ENCODE measurements at regions not wholly inside any gene's neighbourhood (a gene's known extent, or its start where the extent isn't known, plus 50 kb on each side); places are given as distances from the start of the nearest gene placed in this dataset.

DNA sequence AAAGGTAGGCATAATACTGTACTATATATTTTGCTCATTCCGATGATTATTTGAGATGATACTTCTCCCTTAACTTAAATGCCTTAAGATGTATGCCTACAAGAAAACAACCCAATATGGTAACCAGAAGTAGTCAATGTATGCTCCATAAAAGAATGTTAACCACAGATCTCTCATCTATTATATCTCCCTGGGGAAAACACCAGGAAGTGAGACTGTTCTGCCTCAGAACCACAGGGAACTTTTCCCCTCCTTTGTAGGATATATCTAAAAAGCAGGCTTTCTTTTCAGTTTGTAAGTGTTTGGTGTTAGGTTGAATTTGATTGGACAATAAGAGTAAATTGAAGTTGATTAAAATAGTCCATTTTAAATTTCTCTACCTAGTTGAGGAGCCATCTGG is 1160.5 kb upstream of the NXPH2 start:
- DNase-seq: no peak

DNA sequence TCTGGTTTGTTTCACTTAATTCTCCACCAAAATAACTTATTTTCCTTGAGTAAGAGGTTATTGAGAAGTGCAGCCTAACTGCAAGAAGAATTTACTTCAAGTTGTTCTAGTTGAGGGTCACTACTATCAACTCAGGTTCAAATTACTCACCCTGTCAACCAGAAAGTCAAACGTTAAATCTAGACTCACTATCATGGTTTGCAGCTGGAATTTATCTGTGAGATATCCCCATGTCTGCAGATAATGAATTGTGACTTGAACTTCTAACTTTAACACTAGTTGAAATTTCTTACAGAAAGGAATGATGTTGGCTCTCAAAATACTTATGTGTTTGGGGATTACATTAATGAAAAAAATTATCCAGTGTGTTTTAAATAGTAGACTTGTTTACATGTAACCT is 1145.7 kb upstream of the NXPH2 start:
- no peak for DNase-seq

DNA sequence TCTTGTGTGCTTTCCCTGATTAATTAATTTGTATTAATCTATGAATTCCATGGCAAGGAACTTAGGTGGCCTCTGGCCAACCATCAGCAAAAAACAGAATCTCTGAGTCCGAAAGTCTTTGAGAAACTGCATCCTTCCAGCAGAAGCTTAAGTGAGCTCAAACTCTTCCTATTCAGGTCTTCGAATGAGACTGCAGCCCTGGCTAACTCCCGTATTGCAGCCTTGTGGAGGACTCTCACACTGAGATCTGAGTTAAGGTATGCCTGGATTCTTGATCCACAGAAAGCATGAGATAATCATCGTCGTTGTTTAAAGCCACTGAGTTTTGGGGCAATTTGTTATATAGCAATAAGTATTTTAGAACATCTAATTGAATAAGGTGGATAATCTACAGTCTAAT is 1143.9 kb upstream of the NXPH2 start:
- DNase-seq: no peak

DNA sequence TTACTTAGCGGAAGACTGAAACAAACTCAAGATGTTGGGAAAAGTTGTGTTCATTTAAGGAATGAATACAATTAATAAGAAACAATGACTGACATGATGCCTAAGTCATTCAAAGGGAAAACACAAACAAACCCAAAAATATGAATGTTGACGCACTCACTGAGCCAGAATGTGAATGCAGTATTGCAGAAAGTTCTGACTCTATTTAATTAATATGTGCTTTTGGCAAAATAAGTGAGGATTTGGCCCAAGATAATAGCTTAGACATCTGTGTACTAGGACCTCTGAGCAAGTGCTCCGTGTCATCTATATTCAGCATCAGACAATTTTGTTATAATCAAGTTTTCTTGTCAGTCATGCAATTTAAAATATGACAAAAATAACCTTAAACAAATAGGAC is 1138.8 kb upstream of the NXPH2 start:
- DNase-seq: no peak

DNA sequence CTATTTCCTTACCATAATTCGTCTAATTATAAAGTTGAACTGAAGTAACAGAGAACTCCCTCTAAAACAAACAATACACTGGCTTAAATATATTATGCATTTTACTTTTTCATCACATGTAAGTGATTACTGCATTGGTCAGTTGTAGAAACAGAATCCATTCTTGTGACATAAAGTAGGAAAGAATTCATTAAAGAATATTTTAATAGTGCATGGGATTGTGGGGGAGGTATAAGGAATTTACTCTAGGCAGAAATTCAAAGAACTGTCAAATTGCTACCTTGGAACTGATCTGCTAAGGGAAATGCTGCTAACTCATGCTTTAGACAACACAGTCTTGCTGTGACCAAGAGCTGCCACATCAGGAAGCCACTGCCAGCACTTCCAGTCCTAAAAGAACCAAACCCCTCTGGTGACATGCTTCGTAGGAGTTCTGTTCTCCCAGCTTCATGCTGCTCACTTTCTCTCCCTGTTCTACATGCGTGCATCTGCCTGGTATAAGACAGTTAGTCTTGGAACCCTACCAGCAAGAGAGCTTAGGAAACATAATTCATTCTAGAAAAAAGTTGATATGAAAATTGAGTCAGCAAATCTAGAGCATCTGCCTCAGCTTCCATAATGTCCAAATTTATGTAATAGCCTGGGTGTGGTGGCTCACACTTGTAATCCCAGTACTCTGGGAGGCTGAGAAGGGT is 1137.6 kb upstream of the NXPH2 start:
- no peak for DNase-seq

DNA sequence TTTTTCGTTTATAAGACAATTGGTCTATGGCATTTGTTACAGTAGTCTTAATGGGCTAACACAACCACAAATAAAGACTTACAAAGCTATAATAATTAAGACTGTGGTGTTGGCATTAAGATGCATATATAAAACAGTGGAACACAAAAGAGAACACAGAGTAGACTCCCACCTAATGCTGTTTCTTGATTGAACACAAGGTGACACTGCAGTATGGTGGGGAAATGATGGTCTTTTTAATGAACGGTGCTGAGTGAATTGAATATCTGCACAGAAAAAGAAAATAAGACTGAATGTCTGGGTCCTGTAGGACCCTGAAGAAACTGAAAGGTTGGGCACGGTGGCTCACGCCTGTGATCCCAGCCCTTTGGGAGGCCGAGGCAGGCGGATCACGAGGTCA is 1136.6 kb upstream of the NXPH2 start:
- DNase-seq: no peak

DNA sequence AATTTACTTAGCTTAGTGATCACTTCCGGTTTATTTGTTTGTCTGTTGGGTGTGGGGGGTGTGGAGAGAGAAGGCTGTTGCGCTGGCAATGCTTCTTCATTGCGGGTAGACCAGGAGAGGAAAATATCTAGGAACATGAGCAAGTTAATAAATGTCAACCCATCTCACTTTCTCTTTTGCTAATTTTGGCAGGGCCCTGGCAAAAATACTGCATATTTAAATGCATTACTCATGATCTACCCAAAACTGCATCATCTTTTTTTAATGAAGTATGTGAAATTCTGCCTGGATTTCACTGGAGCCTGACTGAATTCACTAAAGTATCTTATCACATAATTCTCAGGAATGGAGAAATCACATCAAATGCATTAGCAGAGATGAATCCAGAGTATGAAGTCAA is 1131.0 kb upstream of the NXPH2 start:
- no peak for DNase-seq

DNA sequence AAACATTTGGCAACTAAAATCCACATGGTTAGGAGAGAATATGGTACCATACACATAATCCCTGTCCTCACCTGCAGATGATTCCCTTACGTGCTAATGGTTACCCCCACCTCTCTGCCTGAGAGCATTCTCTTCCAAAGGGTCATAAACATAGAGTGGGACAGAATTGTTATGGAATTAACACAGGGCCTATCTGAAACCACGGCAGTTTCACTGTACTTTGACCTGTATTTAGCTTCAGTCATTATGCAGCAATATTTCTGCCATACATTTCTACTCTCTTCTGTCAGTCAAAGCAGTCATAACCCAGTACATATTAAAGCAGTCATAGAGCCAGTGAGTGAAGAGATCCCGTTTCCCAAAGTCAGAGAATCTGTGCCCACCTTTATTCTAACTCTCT is 1128.9 kb upstream of the NXPH2 start:
- DNase-seq: no peak

DNA sequence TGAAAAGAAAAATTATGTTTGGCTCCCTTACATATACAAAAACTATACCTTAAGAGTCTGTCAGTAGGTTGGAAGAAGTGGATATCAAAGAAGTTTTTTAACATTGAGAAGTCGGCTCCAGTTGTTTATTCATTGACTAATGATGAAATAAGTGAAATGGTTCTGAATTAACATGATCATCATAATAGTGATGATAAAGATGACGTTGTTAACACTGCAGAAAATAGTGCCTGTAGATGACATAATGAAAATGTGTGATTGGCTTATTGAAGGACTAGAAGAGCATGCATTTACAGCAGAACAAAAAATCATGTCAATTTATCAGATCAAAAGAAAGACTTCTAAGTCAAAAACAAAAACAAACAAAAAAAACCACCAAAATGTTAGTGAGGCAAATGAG is 1125.4 kb upstream of the NXPH2 start:
- DNase-seq: no peak

DNA sequence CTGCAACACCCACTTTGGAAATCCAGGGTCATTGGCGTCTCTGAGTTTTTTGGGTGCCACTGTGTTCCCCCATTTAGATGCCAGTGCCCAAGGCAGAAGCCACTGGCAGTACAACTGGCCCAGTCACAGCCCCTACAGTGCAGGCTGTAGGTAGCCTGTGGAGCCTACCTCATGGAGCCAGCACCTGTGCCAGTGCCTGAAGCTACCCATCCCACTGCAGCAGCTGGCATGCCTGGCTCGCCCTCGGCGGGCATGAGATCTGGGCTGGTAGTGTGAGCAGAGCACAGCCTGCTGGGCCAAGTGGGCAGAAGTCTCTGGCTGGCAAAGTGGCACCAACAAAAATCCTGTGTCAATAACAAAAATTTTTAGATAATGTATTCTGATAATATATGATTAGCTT is 1111.4 kb upstream of the NXPH2 start:
- DNase-seq: no peak

DNA sequence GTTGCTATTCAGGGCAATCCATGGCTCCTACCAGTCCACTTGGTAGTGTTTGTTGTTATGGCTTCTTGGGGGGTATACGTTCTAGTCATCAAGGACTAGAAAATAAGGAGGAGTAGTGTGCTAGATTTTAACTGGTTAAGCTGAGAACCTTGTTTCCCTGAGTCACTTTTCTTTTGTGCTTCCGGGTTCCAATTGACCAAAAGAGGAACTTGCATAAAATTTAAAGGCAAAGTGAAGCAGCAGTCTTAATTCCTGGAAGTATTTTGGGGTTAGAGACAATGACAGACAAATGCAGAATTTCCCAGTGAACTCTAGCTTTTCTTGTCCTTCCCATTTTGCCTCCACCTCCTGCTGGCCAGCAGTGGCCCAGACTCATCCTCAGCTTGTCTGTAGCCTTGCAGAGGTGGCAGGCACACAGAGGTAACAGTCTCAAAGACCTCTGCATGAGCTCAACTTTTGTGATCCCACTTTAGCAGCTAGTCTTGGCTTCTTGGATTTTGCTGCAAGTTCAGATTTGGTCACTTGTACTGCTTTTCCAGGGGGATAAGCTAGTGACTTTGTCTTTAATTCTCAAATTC is 1105.8 kb upstream of the NXPH2 start:
- no peak for DNase-seq

DNA sequence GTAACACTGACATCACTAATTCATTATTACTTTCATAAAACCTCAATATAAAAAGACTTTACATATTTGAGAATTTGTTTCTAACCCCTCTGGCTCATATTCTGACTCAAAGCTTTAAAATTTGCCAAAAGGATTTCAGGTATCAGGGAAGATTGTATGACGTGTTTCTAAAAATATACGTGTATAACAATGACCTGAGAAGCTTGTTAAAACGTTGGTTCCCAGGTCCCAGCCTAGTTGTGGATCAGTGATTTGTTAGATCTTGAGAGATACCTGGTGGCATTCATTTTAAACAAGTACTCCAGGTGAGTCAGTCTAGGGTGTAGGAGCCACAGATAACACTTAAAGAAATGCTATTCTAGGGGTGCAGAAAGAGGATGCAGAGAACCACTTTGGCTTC is 1096.8 kb upstream of the NXPH2 start:
- no peak for DNase-seq

DNA sequence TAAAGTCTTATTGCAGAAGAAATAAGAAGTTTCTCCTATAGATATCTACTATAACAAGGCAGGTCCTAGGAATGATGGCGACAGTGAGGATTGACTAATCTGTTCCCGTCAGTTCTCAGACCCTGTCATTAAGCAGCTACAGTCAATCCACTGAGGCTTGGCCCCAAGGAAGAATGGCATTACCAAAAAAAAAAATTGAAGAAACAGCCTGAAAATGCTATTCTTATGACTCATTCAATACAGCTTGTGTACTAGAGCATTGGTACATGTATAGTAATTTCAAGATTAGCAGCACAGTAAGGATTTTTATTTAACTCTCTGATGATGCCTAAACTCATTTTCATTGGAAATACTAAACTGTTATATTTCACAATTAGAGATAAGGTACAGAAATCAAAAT is 1096.1 kb upstream of the NXPH2 start:
- no peak for DNase-seq

DNA sequence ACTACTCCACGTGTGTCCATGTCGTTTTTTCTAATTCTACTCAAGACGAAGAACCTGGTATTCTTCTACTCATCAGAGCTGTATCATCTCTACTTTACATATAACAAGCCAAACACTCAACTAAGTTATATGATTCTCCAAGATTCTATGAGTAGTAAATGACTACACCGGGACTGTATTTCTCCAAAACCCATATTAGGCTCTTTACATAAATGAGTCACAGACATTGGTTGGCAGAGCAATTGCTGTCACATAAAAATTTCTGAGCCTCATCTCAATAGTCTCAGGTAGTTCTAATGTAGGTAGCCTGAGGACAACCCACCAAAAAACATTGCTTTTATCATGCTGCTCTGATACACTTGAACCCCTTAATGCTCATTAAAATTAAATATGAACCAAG is 1092.3 kb upstream of the NXPH2 start:
- no peak for DNase-seq

DNA sequence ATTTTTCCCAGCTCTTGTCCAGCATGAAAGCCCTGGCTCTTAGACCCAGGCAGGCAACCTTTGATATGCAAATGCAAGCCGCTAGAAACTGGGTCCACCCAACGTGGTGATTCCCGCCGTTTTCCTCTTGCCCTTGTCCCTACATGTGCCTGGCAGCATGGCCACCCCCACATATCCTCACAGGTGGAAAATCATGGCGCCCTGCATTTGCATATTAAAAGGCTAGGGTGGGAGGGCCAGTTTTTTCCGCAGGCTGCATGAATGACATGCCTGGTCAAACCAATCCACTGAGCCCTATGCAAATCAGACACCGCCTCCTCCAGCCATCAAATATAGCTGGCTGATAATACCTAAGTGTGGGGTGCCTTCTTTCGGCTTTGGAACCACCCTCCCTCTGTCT is 1091.8 kb upstream of the NXPH2 start:
- DNase-seq: no peak

DNA sequence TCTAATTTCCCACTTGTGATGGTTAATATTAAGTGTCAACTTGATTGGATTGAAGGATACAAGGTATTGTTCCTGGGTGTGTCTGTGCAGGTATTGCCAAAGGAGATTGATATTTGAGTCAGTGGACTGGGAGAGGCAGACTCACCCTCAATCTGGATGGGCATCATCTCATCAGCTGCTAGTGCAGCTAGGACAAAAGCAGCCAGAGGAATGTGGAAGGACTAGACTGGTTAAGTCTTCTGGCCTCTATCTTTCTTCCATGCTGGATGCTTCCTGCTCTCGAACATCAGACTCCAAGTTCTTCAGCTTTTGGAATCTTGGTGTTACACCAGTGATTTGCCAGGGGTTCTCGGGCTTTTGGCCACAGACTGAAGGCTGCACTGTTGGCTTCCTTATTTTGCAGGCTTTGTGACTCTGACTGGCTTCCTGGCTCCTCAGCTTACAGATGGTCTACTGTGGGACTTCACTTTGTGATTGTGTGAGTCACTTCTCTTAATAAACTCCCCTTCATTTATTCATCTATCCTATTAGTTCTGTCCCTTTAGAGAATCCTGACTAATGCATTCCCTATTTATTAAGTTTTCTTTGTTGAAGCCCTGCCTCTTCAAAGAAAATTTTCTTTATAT is 1087.5 kb upstream of the NXPH2 start:
- DNase-seq: no peak

DNA sequence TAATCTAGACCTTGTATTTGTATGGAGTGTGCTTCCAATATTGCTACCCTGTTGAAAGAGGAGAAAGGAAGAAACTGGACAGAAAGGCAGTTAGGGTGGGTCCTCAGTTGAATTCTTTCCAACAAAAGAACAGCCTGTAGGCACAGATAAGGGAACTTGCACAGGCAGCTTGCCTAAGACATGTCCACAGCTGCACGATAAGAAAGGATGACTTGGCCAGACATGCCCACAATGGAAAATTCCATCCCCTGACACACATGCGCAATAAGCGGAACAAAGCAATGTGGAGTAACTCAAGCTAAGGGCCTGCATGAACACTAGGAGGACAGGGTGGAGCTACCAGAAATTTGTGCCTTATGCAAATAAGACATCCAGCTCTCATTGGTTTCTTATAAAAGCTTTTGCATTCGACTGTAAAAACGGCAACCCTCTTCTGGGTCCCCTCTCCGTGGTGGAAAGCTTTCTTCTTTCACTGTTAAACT is 1084.7 kb upstream of the NXPH2 start:
- DNase-seq: no peak

DNA sequence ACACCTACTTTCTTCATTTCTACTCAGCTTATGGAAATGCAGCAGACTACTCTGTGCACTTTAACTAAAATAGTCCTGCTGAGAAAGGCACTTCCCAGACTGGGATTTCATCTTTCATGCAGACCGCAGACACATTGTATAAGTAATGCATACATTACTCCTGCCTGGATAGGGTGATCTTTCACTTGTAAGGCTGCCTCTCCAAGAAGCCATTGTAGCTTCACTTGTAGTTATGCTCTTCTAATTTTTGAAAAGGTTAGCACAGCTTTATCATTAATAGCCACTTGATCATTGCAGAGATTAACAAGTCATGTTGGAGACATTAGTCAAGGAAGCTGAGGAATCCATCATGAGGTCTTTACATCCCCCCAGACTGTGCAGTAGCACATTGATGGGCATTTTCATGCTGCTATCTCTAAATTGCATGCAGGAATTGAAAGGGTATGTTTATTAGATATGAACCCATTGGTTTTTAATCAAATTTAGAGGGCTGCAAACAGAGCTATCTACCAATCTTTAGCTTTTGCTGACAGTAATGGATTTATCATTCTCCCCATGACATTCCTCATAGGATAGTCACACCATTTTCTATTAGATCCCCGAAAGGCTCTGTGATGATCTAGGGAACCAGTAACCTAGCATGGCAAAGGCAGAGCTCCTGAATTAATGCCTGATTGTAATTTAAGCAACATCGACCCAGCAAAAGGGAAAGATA is 1074.7 kb upstream of the NXPH2 start:
- DNase-seq: no peak

DNA sequence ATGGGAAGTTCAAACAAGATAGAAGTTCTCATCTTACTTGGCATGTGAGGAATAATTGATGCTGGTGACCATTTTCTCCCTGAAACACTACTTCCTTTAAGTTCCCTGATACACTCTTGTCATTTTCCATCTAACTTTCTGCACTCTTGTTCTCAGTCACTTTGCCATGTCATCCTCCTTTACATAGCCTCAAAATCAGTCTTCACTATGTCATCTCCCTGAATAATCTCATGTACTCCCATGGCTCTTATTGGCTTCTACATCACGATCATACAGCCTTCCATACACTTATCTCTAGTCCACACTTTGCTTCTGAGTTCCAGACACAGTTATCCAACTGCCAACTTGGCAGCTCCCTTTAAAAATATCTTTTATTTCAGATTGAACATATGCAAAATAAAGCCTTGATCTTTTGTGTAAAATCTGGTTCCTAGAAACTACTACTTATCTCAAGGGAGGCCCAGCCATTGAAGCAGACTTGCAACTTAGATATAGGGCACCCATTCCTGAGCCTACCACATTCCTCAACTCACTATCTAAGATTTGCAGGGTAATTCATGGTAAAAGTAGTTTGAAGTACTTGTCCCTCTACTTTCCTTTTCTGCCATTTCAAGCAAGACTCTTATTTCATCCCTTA is 1070.2 kb upstream of the NXPH2 start:
- no peak for DNase-seq

DNA sequence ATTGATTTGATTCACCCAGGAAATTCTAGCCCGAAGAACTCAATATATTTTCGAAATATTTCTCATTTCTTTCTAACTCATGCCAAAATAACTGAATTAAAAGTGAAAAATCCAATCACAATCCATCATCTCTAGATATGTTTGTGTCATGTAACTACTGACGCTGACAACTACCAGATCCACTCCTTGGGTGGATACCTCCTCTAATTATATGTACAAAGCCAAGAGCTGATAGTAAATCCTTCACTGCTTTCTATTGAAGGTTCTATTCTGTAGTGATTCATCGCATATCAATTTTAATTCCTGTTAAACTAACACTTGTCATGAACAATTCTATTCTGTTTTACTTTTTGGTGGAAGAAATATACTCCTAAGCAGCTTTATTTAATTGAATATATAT is 1056.6 kb upstream of the NXPH2 start:
- DNase-seq: no peak

DNA sequence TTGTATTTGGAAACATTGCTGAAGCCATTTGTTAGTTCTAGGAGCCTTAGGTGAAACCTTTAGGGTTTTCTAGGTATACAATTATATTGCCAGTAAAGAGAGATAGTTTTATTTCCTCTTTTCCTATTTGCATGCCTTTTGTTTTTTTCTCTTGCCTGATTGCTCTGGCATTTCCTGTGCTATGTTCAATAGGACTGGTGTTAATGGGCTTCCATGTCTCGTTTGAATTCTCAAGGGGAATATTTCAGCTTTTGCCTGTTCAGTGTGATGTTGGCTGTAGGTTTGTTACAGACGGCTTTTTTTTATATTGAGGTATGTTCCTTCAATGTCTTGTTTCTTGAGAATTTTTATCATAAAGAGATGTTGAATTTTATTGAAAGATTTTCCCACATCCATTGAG is 1054.9 kb upstream of the NXPH2 start:
- no peak for DNase-seq

DNA sequence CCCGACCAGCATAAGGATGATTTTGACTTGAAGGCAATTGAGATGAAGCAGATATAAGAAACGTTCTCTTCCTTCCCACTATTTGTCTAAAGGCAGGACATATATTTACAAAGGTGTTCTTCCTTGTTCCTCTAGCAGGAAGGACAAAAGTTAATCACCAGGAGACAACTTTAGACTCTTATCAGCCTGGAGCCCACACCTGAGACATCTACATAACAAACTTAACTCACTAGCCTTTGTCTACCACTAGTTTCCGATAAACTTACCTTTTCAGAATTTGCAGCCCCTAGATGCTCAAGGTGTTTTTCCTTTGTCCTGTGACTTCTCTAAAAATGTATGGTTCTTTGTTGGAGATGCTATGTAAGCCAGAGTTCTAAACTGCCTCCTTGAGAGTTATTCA is 1047.8 kb upstream of the NXPH2 start:
- no peak for DNase-seq

DNA sequence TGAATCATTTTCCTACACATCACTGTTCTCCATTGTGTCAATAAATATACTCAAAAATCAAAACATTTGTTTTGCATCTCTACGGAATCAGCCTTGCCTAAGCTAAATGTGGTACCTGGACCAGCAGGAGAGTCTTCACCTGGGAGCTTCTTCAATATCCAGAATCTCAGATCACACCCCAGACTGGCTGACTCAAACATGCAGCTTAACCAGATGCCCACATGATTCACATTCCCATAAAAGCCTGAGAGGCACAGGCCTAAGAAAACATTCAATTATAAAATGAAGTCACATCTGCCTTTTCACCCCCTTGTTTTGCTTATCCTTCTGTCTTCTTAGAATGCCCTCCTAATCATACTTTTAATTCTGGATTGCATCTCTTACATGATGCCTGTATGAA is 1045.5 kb upstream of the NXPH2 start:
- DNase-seq: no peak

All from NCI-H1092 treated with DMSO at 0.1 percent for 48 hours (cell line).